GM12892 (cell line): ENCODE measurements at regions not wholly inside any gene's neighbourhood (a gene's known extent, or its start where the extent isn't known, plus 50 kb on each side); places are given as distances from the start of the nearest gene placed in this dataset.
"Not testable (repeated sequence)": the region's sequence is repeated elsewhere in the genome, so short reads cannot be mapped to it uniquely, and the experiment has no call there.

ENCODE experiments used
- POLR2A ChIP-seq: IDR thresholded peaks from 2 replicates; pipeline ENCODE4 v1.6.1; 2011; ENCODE audit warnings: low read depth, low read length, control low read depth
- POLR2AphosphoS5 ChIP-seq: IDR thresholded peaks from 2 replicates; pipeline ENCODE4 v1.6.1; 2011; ENCODE audit warnings: low read depth, low read length, control low read depth

GRCh38 chr4:54466960-54467359 is 190.8 kb upstream of the KIT start:
- not testable (repeated sequence) for TF ChIP-seq POLR2A, POLR2AphosphoS5
